Neural cell (in vitro differentiated cells): ENCODE measurements at regions not wholly inside any gene's neighbourhood (a gene's known extent, or its start where the extent isn't known, plus 50 kb on each side); places are given as distances from the start of the nearest gene placed in this dataset.

Experiments used
- EZH2 ChIP-seq: fragments of 200-600, 300-800 bp; shearing (Covaris generic), sonication (generic); IDR thresholded peaks from 2 replicates; pipeline ENCODE4 v1.6.1; 2014; ENCODE audit warnings: antibody characterized with exemption, low read length, borderline replicate concordance, mild to moderate bottlenecking; ENCODE audit not compliant: insufficient read depth, poor library complexity, severe bottlenecking
- POLR2AphosphoS5 ChIP-seq: IDR thresholded peaks from 2 replicates; pipeline ENCODE4 v1.6.1; 2012
- RAD21 ChIP-seq: fragments of 450-650 bp; conservative IDR thresholded peaks from 2 replicates; pipeline ENCODE4 v1.6.1; 2014; ENCODE audit warnings: antibody characterized with exemption, mild to moderate bottlenecking, moderate library complexity
- TF ChIP-seq, protein P1 (sequence below): fragments of 450-650 bp; IDR thresholded peaks from 2 replicates; pipeline ENCODE4 v1.5.1; 2014; ENCODE audit warnings: antibody characterized with exemption, mild to moderate bottlenecking, moderate library complexity; ENCODE audit not compliant: poor library complexity, severe bottlenecking

DNA sequence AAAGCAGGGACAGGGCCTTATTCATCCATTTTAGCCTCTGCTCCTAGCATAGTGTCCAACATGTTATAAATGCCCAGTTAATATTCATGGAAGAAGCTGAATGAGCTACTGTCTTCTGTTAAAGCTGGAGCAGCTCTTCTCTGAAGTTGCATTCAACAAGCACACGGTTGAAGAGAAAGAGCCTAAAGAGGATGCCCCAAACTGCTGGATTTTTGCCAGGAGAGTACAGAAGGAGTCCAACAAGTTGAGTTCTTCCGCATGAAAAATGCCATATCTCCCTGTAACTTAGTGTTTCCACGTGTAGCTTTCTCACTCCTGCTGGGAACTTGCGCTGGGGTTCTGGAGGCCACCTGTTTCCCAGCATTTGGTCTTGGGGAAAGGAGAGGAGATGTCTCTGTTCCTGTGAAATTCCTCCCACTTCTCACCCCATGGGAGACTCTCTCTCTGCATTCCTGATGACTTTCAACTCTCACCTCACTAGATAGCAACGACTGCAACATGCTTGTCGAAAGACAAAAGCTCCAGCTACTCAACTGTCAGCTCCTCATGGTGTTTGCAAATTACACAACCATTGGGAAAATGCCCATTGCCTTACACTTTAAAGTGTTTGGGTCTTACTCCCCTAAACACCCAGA lies 122.8 kb downstream of the KIF4B start:
- TF ChIP-seq, protein P1, sequence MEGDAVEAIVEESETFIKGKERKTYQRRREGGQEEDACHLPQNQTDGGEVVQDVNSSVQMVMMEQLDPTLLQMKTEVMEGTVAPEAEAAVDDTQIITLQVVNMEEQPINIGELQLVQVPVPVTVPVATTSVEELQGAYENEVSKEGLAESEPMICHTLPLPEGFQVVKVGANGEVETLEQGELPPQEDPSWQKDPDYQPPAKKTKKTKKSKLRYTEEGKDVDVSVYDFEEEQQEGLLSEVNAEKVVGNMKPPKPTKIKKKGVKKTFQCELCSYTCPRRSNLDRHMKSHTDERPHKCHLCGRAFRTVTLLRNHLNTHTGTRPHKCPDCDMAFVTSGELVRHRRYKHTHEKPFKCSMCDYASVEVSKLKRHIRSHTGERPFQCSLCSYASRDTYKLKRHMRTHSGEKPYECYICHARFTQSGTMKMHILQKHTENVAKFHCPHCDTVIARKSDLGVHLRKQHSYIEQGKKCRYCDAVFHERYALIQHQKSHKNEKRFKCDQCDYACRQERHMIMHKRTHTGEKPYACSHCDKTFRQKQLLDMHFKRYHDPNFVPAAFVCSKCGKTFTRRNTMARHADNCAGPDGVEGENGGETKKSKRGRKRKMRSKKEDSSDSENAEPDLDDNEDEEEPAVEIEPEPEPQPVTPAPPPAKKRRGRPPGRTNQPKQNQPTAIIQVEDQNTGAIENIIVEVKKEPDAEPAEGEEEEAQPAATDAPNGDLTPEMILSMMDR = no peak
- TF ChIP-seq POLR2AphosphoS5 (no peak), RAD21 (no peak), EZH2 (no peak)
